Spleen (tissue), 7 donors: ENCODE measurements at regions not wholly inside any gene's neighbourhood (a gene's known extent, or its start where the extent isn't known, plus 50 kb on each side); places are given as distances from the start of the nearest gene placed in this dataset.

ENCODE experiments used
- CTCF ChIP-seq, 11 experiments: fragments of 200-600 bp in 7 of 11; fragments of 450-650 bp in 4 of 11; sonication (generic) in 4 of 11; IDR thresholded peaks in 8 of 11; conservative IDR thresholded peaks in 3 of 11; 1 replicate in 7 of 11; 2 replicates in 4 of 11; pipeline versions ENCODE4 v1.4.0 to v1.8.0; 2016 to 2021; ENCODE audit warnings: antibody characterized with exemption in 11 of 11, inconsistent platforms in 4 of 11, mild to moderate bottlenecking in 1 of 11
- POLR2A ChIP-seq, 3 donors: fragments of 450-650 bp; IDR thresholded peaks; one replicate each; pipeline ENCODE4 v1.5.1; 2017; ENCODE audit warnings: antibody characterized with exemption in 3 of 3, mild to moderate bottlenecking in 1 of 3
- POLR2AphosphoS5 ChIP-seq, 3 donors: sonication (generic); formaldehyde crosslinking; IDR thresholded peaks; one replicate each; pipeline ENCODE4 v1.5.1; 2017; ENCODE audit warnings: antibody characterized with exemption in 3 of 3
- donor health status: DM: no; HTN: no; CAD: no; lungs with moderate emphysema.
- donor health status: DM: no; HTN: no; CAD: no.
- donor health status: DM: no; HTN: no; CAD: no.

- no peak for TF ChIP-seq POLR2AphosphoS5 (IDR thresholded peaks at IDR 0.05)
- no peak for TF ChIP-seq CTCF (IDR thresholded peaks at IDR 0.05 in 8 of 11, conservative IDR thresholded peaks at IDR 0.05 in 3 of 11)
- TF ChIP-seq POLR2A (IDR thresholded peaks at IDR 0.05) = no peak
Observed at GRCh38 chr5:2876183-2876582, 124.7 kb upstream of the IRX2 start.
